GM18867 (cell line): ENCODE measurements at regions not wholly inside any gene's neighbourhood (a gene's known extent, or its start where the extent isn't known, plus 50 kb on each side); places are given as distances from the start of the nearest gene placed in this dataset.
"Not testable (repeated sequence)": the region's sequence is repeated elsewhere in the genome, so short reads cannot be mapped to it uniquely, and the experiment has no call there.

Experiments
- ATAC-seq: cut with Tn5 transposase; IDR thresholded peaks from one replicate; pipeline ENCODE4 v1.9.1; 2021; ENCODE audit warnings: mild to moderate bottlenecking, moderate library complexity; ENCODE audit not compliant: unreplicated experiment

DNA sequence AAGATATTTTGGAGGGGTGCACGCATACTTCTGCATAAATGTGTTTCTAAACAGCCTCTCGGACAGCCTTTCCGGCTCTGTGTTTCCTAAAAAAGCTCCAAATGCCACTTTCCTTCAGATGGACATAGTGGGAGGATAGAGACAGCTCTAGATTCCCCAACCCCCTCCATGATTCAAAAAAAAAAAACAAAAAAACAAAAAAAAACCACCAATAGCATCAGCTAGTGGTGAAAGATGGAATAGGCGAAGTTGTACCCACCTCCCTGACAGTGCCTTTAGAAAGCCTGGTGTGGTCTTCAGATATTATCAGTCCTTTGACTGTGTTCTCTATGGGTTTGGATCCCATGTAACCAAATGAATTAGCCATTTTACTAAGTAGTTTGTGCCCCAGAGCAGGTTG lies 94.1 kb downstream of the PHETA1 start:
- ATAC-seq: no peak

DNA sequence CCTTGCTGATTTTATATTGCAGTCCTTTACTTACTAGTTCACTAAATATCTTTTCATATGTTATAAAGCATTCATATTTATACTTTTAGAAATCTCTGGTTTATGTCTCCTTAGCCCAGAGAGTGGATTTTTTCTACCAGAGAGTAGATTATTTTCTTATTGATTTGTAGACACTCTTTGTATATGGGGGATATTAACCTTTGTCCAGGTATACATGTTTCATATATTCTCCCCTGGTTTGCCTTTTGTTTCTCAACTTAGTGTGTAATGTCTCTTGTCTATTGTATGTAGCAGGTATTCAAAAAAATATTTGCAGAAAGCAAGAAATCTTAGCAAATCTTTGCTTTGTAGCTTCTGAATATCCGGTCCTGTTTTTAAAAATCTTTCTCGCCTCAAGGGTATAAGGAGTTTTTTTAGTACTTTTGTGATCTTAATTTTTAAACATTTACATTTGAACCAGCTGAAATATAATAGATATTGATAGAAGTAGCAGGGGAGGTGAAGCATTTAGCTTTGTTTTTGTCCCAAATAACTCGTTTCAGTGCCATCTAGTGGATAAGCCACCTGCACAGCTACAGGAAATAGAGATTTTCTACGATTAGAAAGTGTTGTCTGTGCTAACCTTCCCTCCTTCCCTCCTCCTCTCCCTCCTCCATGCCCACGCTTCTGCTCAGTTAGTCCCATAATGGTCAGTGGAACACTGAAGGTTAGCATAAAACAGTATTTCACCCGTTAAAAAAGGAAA lies 97.0 kb downstream of the PHETA1 start:
- ATAC-seq: no peak

DNA sequence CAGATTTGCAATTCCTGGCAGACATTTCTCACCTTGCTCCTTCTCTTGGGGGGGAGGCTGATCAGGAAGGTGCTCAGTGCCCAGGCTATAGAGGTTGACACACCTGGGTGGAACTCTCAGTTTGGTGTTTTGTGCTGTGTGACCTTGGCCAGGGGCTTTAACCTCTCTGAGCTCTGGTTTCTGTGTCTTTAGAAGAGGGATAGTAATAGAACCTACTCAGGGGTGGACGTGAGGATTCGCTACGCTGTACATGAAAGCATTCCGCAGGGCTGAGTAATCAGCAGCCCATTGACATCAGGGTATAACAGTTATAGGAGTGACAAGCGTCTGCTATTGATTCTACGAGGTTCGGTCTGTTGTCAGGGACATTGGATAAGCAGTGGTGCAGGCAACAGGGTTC lies 98.1 kb downstream of the PHETA1 start:
- no peak for ATAC-seq

DNA sequence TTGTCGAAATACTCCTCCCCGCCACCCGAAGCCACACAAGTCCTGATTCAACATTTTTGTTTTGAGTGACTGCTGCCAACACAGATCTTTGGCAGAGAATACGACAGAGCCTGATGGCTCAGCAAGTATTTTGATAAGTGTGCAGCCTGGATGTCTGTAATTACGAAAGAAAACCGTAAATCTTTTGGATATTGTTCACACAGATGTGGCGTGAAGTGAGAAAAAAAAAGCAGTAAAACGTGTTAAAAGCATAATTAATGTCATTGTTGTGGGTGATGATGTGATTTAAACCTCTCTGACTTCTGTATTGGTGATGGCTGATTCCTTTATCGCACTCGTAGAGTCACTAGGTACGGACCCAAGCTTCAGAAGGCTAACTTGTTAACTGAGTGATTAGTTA lies 98.7 kb downstream of the PHETA1 start:
- no peak for ATAC-seq

DNA sequence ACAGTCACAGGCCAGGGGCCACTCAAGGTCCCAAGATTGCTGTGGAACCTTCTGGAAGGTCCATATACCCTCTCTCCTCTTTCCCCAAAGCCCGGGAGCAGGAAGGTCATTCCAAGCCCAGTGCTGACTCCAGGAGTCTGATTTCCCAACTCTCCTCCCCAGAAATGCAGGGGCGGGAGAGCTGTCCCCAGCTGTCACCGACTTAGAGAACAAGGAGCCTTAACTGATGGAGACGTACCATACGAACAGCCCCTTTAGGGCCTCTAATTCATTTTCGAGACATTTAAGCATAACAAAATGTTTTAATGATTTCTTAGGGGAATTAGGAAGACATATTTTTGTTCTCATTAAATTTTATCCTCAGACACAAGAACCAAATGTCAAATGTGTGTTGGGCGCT lies 99.2 kb downstream of the PHETA1 start:
- ATAC-seq: no peak

DNA sequence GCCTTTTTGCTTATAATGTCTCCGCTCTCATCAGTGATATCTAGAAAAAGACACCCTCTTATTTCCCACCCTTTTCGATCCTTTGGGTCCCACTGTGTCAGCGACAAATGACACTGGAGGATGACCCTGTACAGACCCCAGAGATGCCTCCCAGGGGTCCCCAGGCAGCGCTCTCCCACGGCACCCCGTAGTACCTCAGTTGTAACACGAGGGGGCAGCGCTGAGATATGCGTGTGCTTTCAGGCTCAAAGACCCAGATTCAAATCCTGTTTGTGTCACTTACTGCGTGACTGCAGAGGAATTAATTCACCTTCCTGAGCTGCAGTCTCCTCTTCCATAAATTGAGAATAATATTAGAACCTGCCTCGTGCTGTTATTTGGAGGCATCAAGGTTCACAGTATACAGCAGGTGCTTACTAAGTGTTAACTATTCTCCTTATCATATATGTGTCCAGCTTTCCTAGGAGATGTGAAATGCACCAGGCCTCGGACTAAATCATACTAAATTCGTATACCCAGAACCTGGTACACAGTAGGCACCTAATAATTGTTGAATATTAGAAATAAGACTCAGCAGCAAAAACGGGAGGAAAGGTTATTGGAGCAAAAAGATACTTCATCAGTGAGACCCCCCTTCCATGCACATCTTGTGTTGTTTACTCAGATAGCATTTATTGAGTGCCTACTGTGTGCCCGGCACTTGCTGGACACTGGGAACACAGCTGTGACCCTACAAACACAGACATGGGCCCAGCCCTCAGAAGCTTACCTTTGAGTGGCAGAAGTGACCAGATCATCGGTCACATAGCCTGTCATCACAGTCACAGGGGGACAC lies 99.9 kb downstream of the PHETA1 start:
- ATAC-seq: no peak

DNA sequence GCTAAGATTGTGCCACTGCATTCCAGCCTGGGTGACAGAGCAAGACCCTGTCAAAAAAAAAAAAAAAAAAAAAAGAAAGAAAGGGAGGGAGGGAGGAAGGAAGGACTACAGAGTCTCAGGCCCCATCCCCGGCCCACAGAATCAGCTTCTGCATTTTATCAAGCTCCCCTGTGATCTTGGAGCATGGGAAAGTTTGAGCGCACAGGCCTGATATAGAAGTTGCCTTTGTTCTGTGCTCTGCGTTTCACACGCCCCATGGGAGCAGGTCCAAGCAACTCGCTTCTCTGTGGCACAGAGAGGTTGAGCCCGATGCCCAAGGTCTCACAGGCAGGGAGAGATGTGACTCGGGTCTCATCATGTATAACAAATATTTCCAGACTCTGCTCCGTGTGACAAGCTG lies 101.8 kb downstream of the PHETA1 start:
- ATAC-seq: no peak

DNA sequence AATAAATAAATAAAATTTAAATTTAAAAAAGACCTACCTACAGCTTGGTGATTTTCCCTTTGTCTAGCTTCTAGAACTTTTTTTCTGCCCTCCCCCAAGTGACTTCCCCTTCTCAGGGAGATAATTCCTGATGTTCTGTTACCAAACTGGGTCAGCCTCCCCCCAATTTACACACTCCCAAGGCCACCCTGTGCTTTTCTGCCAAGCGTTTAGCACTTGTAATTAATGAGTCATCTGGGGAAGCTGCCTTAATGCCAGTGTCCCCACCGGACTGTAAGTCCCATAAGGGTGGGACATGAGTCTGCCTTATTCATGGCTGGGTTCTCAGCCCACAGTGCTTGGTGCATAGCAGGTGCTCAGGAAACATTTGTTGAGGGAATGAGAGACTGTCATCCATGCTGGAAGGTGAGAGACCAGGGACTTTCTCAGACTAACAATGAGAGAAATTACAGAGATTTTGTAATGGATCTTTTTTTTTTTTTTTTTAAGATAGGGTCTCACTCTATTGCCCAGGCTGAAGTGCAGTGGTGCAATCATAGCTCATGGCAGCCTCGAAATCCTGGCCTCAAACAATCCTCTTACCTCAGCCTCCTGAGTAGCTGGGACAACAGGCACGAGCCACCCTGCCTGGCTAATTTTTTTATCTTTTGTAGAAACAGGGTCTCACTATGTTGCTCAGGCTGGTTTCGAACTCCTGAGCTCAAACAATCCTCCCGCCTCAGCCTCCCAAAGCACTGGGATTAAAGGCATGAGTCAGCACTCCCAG lies 106.8 kb downstream of the PHETA1 start:
- no peak for ATAC-seq

DNA sequence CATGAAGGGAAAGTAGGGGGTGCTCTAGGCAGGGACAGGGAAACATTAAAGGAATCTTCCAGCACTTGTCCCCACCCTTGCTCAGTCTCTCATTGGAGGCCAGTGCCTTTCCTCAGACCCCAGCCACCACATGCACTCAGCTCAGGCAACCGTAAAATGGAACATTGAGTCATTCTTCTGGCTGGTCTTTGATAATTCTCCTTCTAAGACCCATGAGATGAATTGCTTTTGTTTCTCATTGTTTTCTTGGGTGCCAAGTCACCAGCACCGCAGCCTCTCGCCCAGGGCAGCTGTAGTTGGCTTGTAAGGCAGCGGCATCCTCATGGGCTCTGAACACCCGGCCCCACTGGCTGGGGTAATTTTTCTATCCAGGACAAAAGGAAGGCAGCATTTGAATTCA lies 108.2 kb downstream of the PHETA1 start:
- no peak for ATAC-seq

DNA sequence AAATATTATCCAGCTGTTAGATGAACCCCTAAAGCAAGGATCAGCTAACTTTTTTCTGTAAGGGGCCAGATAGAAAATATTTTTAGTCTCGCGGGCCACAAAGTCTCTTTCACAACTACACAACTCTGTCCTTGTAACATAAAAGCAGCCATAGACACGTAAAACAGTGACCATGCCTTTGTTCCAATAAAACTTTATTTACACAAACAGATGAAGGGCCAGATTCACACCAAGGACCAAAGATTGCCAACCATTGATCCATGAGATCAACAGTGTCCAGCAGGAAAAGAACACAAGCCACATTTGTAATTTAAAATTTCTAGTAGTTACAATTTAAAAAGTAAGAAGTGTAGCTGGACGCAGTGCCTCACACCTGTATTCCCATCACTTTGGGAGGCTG lies 109.7 kb downstream of the PHETA1 start:
- ATAC-seq: no peak

DNA sequence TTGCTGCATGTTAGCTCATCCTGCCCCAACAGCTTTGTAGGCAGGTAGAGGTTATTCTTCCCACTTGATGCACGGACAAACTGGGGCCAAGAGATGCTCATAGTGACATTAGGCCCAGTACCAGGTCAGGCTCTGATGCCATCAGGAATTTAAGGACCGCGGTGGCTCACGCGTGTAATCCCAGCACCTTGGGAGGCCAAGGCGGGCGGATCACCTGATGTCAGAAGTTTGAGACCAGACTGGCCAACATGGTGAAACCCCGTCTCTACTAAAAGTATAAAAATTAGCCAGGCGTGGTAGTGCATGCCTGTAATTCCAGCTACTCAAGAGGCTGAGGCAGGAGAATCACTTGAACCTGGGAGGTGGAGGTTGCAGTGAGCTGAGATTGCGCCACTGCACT lies 110.8 kb downstream of the PHETA1 start:
- ATAC-seq: not testable (repeated sequence)

DNA sequence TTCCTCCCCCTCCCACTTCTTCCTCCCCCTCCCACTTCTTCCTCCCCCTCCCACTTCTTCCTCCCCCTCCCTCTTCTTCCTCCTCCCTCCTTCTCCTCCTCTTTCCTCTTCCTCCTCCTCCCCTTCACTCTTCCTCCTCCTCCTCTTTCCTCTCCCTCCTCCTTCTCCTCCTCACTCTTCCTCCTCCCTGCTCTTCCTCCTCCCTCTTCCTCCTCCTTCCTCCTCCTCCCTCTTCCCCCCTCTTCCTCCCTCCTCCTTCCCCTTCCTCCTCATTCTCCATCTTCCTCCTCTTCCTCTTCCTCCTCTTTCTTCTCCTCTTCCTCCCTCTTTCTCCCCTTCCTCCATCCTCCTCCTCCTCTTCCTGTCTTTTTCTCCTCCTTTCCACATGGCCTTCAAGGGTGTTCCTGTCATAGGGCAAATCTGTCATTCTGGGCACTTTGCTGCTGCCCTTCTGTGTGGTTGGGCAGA lies 111.4 kb downstream of the PHETA1 start:
- no peak for ATAC-seq

DNA sequence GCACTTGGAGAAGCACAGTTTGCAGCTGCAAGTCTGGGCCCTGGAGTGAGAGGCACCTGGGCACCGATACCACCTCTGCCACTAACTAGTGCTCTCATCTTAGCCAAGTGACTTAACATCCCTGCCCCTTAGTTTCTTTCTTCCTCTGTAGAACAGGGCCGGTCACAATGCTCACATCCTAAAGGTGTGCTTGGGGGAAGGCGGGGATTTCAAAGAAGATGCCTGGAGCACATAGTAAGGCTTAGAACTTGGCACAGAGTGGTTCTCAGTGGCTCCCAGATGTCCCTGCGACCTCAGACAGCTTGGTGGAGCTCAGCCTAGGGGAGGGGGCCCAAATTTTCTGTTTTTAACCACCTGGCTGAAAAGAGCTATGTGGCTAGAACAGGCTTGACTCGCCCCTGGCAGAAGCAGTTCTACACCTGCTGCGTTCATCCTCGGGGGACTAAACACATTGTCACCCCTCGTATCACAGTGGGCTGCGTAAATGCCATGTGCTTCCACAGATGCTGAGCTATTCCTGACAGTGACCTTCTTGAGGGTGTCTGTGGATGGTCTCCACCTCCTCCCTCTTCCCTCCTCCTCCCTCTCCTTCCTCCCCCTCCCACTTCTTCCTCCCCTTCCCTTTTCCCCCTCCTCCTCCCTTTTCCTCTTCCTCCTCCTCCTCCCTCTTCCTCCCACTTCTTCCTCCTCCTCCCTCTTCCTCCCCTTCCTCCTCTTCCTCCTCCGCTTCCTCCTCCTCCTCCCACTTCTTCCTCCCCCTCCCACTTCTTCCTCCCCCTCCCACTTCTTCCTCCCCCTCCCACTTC lies 112.1 kb downstream of the PHETA1 start:
- no peak for ATAC-seq

DNA sequence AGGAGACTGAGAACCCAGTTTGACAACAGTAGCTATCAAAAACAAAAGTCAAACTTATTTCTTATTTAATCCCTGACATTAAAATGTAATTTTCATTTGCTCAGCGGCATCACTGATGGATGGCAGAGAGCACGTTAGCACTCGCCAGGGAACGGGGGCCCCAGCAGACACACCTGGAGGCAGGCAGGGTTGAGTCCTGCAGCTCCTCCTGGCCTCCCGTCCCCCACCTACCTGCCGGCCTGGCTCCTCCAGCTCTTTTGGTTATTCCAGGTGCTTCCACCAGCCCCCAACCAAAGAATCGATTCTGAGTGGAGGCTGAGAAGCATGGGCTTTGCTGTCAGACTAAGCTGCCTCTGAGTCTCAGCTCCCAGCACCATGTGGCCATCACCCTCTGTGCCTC lies 113.6 kb downstream of the PHETA1 start:
- ATAC-seq: no peak

DNA sequence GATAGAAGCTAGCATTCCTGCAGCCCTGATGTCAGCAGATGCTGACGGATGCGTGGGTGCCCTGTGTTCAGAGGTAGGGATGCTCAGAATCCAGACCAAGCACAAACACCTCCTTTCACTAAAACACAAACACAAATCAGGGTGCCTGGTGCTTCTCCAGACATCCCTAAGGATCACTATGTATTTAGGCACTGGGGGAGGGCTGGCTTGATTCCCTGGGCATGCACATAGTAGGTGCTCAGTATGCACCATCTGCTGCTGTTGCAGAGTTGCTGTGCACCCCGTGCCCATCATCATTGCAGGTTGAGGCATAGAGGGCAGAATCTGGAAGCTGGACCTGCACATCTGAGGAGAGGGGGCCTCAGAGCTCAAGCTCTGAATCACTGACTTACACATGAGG lies 114.8 kb downstream of the PHETA1 start:
- no peak for ATAC-seq

DNA sequence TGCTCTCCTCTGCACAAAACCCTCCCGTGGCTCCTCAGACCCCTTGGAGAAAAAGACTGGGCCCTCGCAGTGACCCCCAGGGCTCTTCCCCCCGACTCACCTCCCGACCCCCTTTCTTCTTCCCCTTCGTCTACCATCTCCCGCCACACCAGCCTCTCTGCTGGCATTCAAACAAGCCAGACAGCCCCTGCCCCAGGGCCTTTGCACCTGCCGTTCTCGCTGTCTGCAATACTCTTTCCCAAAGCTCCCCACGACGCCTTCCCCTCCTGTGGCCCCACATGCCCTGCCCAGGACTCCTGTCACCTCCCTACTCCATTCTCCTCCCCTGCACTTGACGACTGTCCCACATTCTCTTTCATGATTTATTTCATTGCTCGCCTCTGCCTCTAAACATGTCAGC lies 115.7 kb downstream of the PHETA1 start:
- ATAC-seq: no peak

DNA sequence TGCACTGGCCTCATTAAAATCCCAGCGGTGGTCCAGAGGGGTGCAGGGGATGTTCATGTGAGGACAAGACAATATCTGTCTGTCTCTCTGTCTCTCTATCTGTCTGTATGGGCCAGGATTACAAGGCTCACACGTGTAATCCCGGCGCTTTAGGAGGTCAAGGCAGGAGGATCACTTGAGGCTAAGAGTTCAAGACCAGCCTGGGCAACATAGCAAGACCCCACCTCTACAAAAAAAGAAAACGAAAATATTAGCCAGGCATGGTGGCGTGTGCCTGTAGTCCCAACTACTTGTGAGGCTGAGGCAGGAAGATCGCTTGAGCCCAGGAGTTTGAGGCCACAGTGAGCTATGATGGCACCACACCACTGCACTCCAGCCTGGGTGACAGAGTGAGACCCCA lies 117.1 kb downstream of the PHETA1 start:
- no peak for ATAC-seq

DNA sequence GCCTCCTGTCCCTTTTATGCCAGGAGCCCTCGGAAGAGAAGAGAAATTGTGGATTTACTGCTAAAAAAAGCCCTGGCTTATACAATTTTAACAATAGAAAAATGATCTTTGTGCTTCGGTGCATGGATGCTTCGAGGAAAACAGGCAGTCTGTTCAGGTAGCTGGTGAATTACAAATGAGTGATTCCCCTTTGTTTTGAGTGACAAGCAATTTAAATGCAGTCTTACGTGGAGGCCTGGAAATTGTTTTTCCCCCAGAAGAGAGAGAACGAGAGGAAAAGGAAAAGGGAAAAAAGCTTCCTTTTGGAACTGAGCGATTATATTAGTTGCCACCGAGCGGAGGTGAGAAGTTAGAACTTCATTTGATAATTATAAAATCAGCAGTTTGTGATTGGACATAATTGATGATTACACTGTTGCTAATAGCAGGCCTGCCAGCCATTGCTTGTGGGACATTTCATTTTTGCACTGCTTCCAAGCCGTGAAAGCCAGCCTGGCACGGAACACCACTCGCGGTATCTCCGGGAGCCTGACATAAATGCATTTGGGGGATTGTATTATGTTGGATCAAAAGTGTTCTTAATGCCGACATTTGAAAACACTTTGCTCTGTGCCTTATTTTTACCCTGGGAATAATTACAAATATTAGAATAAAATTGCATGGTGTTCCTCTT lies 117.7 kb downstream of the PHETA1 start:
- no peak for ATAC-seq

DNA sequence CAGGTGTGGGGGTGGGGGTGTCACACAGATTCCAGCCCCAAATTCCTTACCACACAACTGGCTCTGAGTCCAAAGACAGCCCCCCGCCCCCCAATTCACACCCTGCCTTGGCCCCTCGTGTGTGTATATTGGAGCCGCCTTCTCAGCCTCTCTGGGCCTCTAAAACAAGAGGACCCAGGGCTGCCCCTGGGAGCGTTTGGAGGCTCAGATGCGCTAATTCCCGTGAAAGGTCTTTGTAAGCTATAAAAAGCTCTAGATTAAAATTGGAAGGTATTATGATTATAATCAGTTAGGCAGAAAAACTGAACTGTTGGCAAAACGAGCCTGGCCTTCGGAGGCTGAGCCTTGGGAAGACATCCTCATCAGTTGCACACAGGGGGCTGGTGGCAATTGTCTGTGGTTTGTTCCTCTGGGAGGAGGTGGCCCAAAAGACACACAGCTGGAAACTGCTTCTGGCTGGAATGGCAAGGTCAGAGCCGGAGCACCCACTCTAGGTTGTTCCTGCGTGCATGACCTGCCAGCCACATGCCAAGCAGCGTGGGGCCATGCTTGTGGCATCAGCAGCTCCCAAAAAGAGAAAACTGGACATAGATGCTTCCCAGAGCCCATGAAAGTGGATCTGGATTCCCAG lies 118.5 kb downstream of the PHETA1 start:
- ATAC-seq: no peak

DNA sequence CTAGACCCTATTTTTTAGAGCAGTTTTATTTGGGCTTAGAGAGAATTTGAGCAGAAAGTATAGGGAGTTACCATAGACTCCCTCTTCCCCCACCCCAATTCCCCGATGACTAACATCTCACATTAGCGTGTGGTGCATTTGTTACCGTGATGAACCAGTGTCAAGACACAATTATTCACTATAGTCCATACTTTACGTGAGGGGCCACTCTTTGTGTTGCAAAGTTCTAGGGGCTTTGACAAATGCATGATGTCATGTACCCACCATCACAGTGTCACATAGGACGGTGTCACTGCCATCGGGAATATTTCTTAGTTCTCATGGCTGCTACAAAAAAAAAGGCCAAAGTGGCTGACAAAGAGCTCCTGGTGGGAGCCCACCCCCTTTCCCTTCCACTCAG lies 119.1 kb downstream of the PHETA1 start:
- no peak for ATAC-seq
